ENCODE measurements at regions not wholly inside any gene's neighbourhood (a gene's known extent, or its start where the extent isn't known, plus 50 kb on each side); places are given as distances from the start of the nearest gene placed in this dataset.

- TF ChIP-seq ZNF404 (tag by site-specific recombination; IDR thresholded peaks at IDR 0.05) (no peak), ZNF76 (tag by site-specific recombination; IDR thresholded peaks at IDR 0.05; ENCODE audit: borderline replicate concordance, low read depth) (no peak), ZNF37A (tag by site-specific recombination; IDR thresholded peaks at IDR 0.05) (no peak), ZNF391 (tag by site-specific recombination; IDR thresholded peaks at IDR 0.05; ENCODE audit: borderline replicate concordance, low read depth) (no peak), CTCF (tag by site-specific recombination; IDR thresholded peaks at IDR 0.05) (no peak), PATZ1 (tag by site-specific recombination; IDR thresholded peaks at IDR 0.05) (no peak), ZNF274 (IDR thresholded peaks at IDR 0.05; ENCODE audit: low read length) (no peak), ZNF274 (tag by site-specific recombination; IDR thresholded peaks at IDR 0.05; ENCODE audit: borderline replicate concordance) (no peak), ZNF23 (tag by site-specific recombination; IDR thresholded peaks at IDR 0.05; ENCODE audit: borderline replicate concordance) (no peak), ZNF670 (tag by site-specific recombination; IDR thresholded peaks at IDR 0.05; ENCODE audit: low read depth) (no peak)
These were observed 260.7 kb upstream of the GIMD1 start for GRCh38 chr4:106629268-106629625.
